NCI-H146 treated with DMSO at 0.1 percent for 48 hours (cell line): ENCODE measurements at regions not wholly inside any gene's neighbourhood (a gene's known extent, or its start where the extent isn't known, plus 50 kb on each side); places are given as distances from the start of the nearest gene placed in this dataset.

Source experiments
- DNase-seq: peaks from one replicate; lab custom pipeline; 2025; ENCODE audit not compliant: unreplicated experiment; lab: John Stamatoyannopoulos, UW

GRCh38 chr13:90412980-90413379 lies 934.5 kb upstream of the MIR17HG start:
- no peak for DNase-seq

DNA sequence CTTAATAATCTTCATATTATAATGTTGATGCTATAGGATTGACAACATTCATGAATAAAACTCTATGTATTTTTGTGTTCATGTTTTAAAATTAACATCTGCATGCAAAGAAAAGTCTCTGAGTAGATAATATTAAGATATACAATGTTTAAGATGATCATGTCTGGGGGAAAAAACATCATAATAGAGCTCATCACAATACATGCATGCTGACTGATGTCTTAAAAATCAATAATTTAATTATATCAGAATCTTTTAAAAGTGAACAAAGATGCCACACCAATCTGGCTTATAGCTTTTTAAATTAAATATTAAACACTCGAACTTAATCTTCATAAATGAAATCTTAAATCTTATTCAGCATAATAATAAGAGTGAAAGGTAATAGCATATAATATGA lies 933.9 kb upstream of the MIR17HG start:
- DNase-seq: no peak

DNA sequence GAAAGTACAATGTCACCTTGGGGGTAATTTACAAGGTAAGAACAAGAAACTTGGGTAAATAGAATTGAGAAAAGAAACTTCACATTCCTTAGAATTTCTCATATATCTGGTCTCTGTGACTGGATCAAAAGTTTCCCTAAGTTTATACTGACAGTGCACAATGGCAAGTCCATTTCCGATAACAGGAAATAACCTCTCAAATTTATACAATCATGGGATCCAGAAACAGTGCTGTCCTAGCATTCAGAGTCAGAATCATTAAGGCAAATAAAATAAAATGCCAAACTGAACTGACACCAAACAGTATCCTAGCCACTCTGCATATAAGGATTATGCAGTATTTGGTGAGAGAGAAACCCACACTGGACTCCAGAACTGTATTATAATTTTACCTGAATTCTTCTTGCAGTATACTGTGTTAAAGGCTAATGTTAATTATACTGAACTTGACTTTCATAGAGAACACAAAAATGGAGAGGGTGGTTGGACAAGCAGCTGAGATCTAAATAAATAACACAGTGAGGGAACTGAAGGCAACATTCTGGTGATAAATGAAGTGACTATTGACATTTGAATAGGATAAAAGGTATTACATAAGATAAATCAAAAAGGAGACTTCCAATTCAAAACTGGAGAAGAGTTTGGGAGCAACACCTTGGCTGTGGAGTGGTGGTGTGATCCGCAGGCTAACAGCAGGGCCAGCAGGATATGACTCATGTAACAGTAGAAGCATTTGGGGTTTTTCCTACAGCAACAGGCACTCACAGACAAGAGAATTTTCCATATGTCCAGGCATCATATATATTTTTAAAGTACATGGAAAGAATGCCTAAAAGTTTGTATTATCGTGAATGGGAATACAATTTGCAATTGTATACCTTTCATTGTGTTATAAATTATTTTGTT lies 932.5 kb upstream of the MIR17HG start:
- no peak for DNase-seq

- DNase-seq: no peak
These were observed 931.6 kb upstream of the MIR17HG start for GRCh38 chr13:90415902-90416301.

DNA sequence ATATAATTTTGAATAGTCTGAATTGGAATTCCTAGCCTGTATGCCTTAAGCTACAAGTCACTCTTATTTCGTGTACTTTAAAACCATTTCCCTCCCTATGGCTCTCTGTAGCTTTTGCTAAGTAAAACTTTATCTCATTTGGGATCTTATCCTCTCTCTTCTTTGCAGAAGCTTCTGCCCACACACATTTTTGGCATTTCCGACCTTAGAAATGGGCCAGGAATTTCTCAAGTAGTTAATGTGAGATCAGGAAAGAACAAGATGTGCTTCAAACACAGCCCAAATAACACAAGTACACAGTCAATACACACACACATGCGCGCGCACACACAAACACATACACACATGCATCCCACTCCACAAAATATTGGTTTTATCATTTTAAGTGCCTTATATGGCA lies 931.0 kb upstream of the MIR17HG start:
- no peak for DNase-seq

GRCh38 chr13:90416938-90417337 lies 930.5 kb upstream of the MIR17HG start:
- no peak for DNase-seq

DNA sequence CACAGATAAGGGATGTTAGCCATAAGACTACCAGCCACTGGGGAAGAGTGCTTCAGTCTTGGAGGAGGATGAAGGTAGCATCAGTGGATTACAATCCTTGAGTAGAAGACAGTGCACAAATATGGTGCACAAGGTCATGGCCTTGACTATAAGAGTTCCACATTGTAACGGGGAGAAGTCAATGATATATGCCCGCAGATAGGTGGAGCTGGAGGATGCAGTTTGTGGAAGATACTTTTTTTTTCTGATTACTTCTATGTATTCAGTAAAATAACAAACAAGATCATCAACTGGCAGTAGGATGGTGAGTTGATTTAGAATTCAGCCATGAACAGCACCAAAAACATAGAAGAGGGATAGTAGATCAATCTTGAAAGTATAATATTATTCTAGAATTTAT lies 926.8 kb upstream of the MIR17HG start:
- no peak for DNase-seq

DNA sequence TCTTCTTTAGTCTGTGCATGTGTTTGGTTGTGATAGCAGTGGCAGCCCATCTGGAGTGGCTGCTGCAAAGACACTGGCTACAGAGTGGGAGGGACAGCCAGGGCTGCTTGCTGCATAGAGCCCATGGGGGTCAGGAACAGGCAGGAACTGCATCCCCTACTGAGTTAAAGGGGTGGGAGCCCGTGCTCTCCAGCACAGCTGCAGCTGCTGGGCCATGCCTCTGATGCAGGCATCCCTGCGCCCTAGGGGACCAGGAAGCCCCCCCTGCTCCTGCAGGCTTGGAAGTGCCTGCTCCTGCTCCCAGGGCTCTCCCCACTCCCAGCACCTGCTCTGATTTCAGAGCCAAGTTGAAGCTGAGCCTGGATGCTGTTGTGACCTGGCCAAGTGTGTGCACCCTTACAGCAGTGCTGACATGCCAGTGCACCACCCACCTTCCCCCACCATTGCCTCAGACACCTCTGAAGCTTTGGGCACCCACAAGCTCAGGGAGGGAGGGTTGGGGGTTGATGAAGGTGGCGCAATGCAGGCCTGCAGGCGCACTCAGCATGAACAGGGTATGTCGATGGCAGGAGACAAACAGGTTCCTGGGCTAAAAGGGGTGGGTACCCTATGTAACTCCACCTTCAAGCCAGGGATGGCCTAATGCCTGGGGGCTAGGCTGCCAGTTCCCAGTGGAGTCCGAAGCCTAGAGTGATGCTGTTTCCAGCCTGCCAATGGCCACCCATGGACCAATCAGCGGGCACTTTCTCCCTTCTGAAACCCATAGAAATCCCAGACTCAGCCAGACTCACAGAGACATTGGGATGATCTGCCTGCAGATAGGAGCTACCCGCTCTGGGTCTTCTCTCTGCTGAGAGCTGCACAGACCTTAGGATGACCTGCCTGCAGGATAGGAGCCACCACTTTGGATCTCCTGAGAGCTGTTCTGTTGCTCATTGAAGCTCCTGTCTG lies 919.9 kb upstream of the MIR17HG start:
- no peak for DNase-seq

- no peak for DNase-seq
These were observed 918.8 kb upstream of the MIR17HG start for GRCh38 chr13:90428522-90429210.

DNA sequence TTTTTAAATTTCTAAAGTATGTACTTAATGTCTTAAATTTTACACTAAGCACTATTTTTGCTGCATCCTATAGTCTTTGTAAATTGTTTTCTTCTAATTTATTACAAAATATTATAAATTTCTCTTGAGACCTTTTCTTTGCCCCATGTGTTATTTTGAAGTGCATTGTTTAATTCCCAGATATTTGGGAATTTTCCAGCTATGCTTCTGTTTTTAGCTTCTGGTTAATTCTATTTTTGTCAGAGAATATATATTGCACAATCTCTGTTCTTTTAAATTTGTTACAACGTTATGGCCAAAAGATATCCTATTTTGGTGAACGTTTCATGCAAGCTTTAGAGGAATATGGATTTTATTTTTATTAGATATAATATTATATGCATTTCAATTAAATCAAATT lies 917.4 kb upstream of the MIR17HG start:
- no peak for DNase-seq

DNA sequence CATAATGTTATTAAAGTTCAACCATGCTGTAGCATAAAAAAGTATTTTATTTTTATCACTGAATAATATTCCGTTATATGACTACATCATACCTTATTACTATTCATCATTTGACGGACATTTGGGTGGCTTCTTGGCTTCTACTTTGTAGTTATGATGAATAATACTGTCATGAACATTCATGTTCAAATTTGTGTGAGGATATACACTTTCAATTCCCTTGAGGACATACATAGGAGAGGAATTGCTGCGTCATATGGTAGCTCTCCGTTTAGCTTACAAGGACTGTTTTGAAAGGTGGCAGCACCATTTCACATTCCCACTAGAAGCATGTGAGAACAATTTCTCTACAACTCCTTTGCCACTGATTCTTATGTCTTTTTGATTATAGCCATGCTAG lies 910.8 kb upstream of the MIR17HG start:
- DNase-seq: no peak

GRCh38 chr13:90438576-90438975 lies 908.9 kb upstream of the MIR17HG start:
- DNase-seq: no peak

DNA sequence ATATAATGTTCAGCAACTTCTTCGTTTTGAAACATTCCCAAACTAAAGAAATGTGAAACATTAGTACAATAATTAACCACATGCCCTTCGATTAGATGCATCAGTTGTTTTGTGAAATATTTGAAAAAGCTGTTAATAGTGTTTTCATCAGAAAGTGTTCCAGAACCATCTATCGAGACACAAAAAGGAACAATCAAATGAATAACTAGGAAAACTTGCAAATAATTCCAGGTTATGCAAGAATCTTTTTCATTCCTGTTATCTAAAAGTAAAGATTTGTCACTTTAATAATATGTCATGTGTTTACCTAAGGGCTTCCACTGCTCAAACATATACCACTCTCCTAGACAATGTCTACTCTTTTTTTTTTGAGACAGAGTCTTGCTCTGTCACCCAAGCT lies 904.2 kb upstream of the MIR17HG start:
- DNase-seq: no peak

DNA sequence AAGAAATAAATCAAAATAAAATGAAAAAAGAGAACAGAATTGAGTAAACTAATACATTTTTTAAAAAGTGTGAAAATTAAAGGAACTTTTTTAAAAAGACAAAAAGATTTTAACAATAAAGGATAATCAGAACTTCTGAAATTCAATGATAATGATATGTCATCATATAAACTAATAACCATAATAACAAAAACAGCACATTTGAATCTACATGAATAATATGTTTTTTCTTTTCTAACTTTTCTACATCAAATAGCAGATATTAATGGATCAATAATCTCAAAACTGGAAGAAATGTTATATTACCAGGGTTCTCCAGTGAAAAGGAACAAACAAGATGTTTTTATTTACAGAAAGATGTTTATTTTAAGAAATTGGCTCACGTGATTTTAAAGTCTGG lies 903.3 kb upstream of the MIR17HG start:
- no peak for DNase-seq

DNA sequence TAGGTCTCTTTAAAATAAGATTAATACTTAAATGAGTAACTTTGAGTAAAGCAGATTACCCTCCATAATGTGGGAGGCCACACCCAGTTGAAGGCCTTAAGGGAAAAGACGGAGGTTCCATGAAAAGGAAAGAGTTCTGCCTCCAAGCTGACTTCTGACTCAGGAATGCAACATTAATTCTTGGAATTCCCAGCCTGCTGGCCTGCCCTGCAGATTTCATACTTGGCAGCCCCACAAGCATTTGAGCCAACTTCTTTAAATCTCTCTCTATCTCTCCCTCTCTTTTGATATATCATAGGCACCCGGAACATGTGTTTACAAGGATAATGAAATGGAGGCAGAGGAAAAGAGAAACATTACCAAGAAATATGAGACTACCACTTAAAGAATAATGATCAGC lies 902.3 kb upstream of the MIR17HG start:
- DNase-seq: no peak

GRCh38 chr13:90447034-90447733 lies 900.3 kb upstream of the MIR17HG start:
- no peak for DNase-seq

- DNase-seq: no peak
These were observed 899.8 kb upstream of the MIR17HG start for GRCh38 chr13:90447734-90448101.

DNA sequence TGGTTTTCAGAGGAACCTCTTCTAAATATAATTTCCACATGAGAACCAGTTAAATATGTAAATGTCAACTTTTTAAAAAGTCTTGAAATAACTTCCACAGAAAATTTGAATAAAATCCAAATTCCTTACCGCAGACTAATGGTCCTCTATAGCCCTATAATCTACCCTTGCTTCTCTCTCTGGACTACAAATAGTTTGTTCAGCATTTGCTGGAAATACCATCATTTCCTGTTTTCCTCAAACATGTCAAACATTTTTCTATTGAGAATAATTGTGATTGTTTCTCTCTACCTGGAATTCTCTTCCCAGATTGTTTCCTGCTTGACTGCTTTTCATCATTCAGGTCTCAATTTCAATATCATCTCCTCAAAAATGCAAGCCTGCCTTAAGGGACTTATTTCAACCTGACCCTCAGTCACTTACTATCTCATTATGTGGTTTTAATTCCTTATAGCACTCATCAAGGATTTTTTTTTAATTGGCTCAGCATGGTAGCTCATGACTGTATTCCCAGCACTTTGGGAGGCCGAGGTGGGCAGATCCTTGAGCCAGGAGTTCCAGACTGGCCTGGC lies 898.9 kb upstream of the MIR17HG start:
- DNase-seq: no peak

- DNase-seq: no peak
These were observed 894.1 kb upstream of the MIR17HG start for GRCh38 chr13:90453342-90453741.

GRCh38 chr13:90454002-90454636 lies 893.4 kb upstream of the MIR17HG start:
- DNase-seq: no peak
